ENCODE measurements at regions not wholly inside any gene's neighbourhood (a gene's known extent, or its start where the extent isn't known, plus 50 kb on each side); places are given as distances from the start of the nearest gene placed in this dataset.

DNA sequence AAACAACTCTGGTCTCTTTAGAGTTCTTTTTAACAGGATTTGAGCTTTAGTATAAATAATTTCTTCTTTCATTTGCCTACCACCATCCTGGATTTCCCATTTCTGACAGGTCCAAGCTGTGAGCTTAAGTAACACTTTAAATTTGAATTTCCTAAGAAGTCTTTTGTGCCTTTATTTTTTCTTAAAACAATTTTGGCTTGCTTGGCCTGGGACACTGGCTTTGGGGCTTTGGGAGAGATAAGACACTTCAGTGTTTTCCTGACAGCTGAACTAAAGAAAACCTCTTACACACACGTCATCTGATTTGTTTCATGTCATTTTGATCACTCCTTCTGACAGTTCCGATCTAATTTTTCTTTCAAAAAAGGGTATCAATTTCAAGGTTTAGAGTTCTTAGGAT, 121.3 kb upstream of the BMPER start:
- TF ChIP-seq CTCF (IDR thresholded peaks at IDR 0.05; ENCODE audit: unreplicated experiment in 3 of 3) = no peak
- H3K9me3 Mint-ChIP-seq = peaks cover 8% of the 10 kb centered on the region
- H3K27me3 Mint-ChIP-seq (ENCODE audit: low read depth) = peaks cover 12% of the 10 kb centered on the region
- no peak overlapping the region for H3K4me3 Mint-ChIP-seq
- no peak overlapping the region for H3K27ac Mint-ChIP-seq
- H3K4me1 Mint-ChIP-seq = peaks cover 37% of the 10 kb centered on the region
- H3K36me3 Mint-ChIP-seq (ENCODE audit: low read depth) = peaks cover 12% of the 10 kb centered on the region

DNA sequence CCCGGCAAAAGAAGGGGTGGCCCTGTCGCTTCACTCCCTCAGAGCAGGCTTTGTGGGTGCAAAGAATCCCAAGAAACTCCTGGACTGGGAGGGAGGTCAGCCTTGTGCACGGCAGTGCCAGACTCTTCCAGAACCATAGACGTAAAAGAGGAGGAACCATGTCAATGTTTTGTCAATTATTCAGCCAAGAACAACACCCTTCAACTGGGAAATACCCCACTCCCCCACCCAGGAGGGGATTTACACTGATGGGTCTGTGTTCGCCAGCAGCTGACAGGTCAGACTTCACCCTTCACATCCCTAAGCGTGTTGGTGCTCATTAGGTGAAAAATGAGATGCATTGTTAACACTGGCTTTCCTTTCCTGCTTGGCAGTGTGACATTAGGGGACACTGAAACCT, 116.8 kb upstream of the BMPER start:
- Mint-ChIP-seq H3K9me3 (peaks cover 2% of the 10 kb centered on the region), H3K27me3 (ENCODE audit: low read depth) (peaks cover 2% of the 10 kb centered on the region), H3K4me1 (peaks cover 24% of the 10 kb centered on the region), H3K27ac (peak overlapping the region in 2 of 3 experiments; percentile 32 to 53), H3K36me3 (ENCODE audit: low read depth) (no peaks in the 10 kb centered on the region), H3K4me3 (no peak overlapping the region)
- TF ChIP-seq CTCF (IDR thresholded peaks at IDR 0.05; ENCODE audit: unreplicated experiment in 3 of 3) = no peak

DNA sequence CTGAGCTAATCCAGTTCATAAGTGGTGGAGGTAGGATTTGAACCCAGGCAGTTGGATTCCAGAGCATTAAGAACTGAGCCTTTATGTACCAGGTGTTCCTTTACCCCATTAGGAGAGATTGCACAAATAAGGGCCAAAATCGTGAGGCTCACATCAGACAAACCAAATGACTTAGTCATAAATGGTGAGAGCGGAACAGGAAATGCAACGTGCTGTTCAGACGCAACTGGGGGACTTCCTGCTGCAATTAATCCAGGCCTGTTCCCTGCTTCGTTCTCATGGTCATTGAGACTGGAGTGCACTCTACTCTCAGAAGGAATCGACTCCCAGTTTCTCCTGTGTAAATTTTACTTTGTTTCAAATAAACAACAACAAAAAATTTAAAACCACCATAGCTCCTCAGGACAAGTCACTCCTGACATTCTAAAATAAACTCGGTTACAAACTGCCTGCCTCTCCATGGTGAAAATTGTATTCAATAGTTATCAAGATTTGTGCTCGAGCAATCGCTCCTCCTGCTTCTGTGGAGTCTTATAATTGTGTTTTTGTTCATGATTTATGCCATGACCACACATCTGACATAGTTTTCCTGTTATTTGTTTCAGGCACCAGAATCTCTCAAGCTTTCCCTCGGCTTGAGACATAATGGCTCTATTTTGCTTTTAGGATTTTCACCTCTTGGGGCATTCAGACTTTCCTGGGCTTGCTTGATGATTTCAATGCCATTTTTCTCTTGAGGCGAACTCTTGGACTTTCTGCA, 115.3 kb upstream of the BMPER start:
- H3K27me3 Mint-ChIP-seq (ENCODE audit: low read depth) = no peaks in the 10 kb centered on the region
- peak overlapping the region; percentile 32 to 85 (median 75) for H3K27ac Mint-ChIP-seq
- H3K9me3 Mint-ChIP-seq = no peaks in the 10 kb centered on the region
- H3K36me3 Mint-ChIP-seq (ENCODE audit: low read depth) = no peaks in the 10 kb centered on the region
- H3K4me3 Mint-ChIP-seq = no peak overlapping the region
- TF ChIP-seq CTCF (IDR thresholded peaks at IDR 0.05; ENCODE audit: unreplicated experiment in 3 of 3) = no peak
- H3K4me1 Mint-ChIP-seq = peaks cover 24% of the 10 kb centered on the region

DNA sequence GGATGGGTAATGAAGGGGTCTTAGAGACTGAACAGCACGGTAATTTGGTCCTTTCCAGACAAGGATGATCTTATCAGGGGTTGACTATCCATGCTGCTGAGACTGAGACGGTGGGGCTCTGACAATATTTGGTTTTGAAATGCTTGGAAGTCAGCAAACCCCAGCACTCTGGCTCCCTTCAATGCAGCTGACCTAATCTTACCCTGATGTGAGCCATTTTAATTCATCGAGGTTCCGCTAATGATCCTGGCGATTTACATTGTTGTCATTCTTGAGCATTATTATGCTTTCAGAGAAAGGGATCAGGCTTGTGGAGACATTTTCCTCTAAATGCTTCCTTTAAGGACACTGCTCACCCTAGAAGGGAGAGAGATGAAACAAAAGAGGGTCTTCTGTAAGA, 114.6 kb upstream of the BMPER start:
- H3K36me3 Mint-ChIP-seq (ENCODE audit: low read depth) = no peaks in the 10 kb centered on the region
- no peak for TF ChIP-seq CTCF (IDR thresholded peaks at IDR 0.05; ENCODE audit: unreplicated experiment in 3 of 3)
- H3K9me3 Mint-ChIP-seq = no peaks in the 10 kb centered on the region
- no peaks in the 10 kb centered on the region for H3K27me3 Mint-ChIP-seq (ENCODE audit: low read depth)
- no peak overlapping the region for H3K4me3 Mint-ChIP-seq
- H3K4me1 Mint-ChIP-seq = peaks cover 24% of the 10 kb centered on the region
- peak overlapping the region; percentile 32 to 85 (median 75) for H3K27ac Mint-ChIP-seq

DNA sequence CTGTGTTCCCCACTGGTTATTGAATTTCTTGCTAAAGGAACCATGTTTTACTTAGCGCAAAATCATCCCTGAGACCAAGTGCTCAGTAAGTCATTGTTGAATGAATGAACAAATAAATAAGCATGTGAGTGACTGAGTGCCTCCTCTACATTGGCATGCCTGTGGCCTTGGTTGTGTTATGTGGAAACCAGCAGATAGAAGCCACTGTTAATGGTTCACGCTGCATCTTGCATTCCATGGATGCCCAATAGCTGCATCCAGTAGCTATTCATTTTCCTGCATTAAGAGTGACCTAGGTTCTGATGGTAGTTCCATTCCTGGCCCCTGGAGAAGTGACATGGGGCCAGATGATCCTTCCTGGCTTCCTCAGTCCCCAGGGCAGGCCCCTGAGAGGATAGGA, 113.3 kb upstream of the BMPER start:
- Mint-ChIP-seq H3K27me3 (ENCODE audit: low read depth) (no peaks in the 10 kb centered on the region), H3K36me3 (ENCODE audit: low read depth) (no peaks in the 10 kb centered on the region), H3K9me3 (no peaks in the 10 kb centered on the region), H3K4me3 (no peak overlapping the region), H3K27ac (no peak overlapping the region), H3K4me1 (peaks cover 24% of the 10 kb centered on the region)
- no peak for TF ChIP-seq CTCF (IDR thresholded peaks at IDR 0.05; ENCODE audit: unreplicated experiment in 3 of 3)

DNA sequence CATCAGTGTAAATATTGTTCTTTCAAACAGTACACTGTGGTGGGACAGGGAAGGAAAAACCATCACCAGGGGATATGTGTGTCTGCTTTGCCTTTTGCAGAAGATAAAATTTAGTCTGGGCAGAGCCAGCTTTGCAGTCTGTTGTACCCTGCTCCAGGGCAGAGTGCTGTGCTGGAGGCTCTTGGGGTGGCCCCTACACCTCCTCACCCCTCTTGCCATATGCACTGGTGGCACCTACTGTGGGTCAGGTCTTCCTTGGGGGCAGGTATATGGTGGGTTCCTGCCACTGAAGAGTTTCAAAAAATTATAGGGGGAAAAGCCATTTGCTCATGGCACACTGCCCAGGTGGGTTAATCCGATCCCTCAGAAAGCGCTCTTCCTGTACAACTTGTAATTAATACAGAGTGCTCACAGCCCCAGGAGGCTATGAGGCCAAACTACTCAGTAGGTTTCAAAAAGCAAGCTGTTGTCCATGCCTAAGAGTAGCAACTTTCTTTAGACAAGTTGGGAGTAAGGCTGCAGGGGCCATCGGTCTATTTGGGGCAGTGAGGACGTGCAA, 112.7 kb upstream of the BMPER start:
- Mint-ChIP-seq H3K9me3 (no peaks in the 10 kb centered on the region), H3K4me1 (peaks cover 24% of the 10 kb centered on the region), H3K4me3 (no peak overlapping the region), H3K36me3 (ENCODE audit: low read depth) (no peaks in the 10 kb centered on the region), H3K27me3 (ENCODE audit: low read depth) (no peaks in the 10 kb centered on the region), H3K27ac (no peak overlapping the region)
- no peak for TF ChIP-seq CTCF (IDR thresholded peaks at IDR 0.05; ENCODE audit: unreplicated experiment in 3 of 3)

Measured in nephron (organoid).